ENCODE measurements at regions not wholly inside any gene's neighbourhood (a gene's known extent, or its start where the extent isn't known, plus 50 kb on each side); places are given as distances from the start of the nearest gene placed in this dataset.

GRCh38 chr13:34145061-34145460, 327.1 kb downstream of the RFC3 start:
- no peak for TF ChIP-seq CTCF (IDR thresholded peaks at IDR 0.05; ENCODE audit: control extremely low read depth, extremely low read depth, low read depth, missing control alignments)
- POLR2A ChIA-PET = no interaction called here
- DNase-seq (ENCODE audit: extremely low spot score) = no peak
- CTCF ChIA-PET = no interaction called here

GRCh38 chr13:34148359-34148758, 330.4 kb downstream of the RFC3 start:
- CTCF ChIA-PET = no interaction called here
- POLR2A ChIA-PET = no interaction called here
- TF ChIP-seq CTCF (IDR thresholded peaks at IDR 0.05; ENCODE audit: control extremely low read depth, extremely low read depth, low read depth, missing control alignments) = no peak
- DNase-seq (ENCODE audit: extremely low spot score) = no peak

- POLR2A ChIA-PET = no interaction called here
- TF ChIP-seq CTCF (IDR thresholded peaks at IDR 0.05; ENCODE audit: control extremely low read depth, extremely low read depth, low read depth, missing control alignments) = no peak
- DNase-seq (ENCODE audit: extremely low spot score) = no peak
- CTCF ChIA-PET = interaction anchor here (1.5 kb wide), 1 partner anchor 46 kb away, joined by 3 read pairs; no protein-coding TSS in a partner anchor
These were observed 333.9 kb downstream of the RFC3 start for GRCh38 chr13:34151885-34152284.

GRCh38 chr13:34152409-34152808, 334.5 kb downstream of the RFC3 start:
- ChIA-PET POLR2A (no interaction called here), CTCF (interaction anchor here (1.4 to 1.5 kb wide), 2 partner anchors 18 to 45 kb away, joined by 3 to 4 read pairs; no protein-coding TSS in a partner anchor)
- no peak for TF ChIP-seq CTCF (IDR thresholded peaks at IDR 0.05; ENCODE audit: control extremely low read depth, extremely low read depth, low read depth, missing control alignments)
- DNase-seq (ENCODE audit: extremely low spot score) = no peak

- DNase-seq (ENCODE audit: extremely low spot score) = no peak
- CTCF ChIA-PET = interaction anchor here (1.4 to 1.5 kb wide), 2 partner anchors 17 to 70 kb away, joined by 3 to 4 read pairs; no protein-coding TSS in a partner anchor
- POLR2A ChIA-PET = no interaction called here
- TF ChIP-seq CTCF (IDR thresholded peaks at IDR 0.05; ENCODE audit: control extremely low read depth, extremely low read depth, low read depth, missing control alignments) = no peak
These were observed 335.0 kb downstream of the RFC3 start for GRCh38 chr13:34152996-34153395.

- POLR2A ChIA-PET = no interaction called here
- TF ChIP-seq CTCF (IDR thresholded peaks at IDR 0.05; ENCODE audit: control extremely low read depth, extremely low read depth, low read depth, missing control alignments) = no peak
- CTCF ChIA-PET = interaction anchor here (1.4 to 1.5 kb wide), 2 partner anchors 17 to 71 kb away, joined by 3 to 4 read pairs; no protein-coding TSS in a partner anchor
- no peak for DNase-seq (ENCODE audit: extremely low spot score)
These were observed 335.7 kb downstream of the RFC3 start for GRCh38 chr13:34153428-34154180.

Measured in GM10248 (cell line).